DMS 273 (cell line): ENCODE measurements at regions not wholly inside any gene's neighbourhood (a gene's known extent, or its start where the extent isn't known, plus 50 kb on each side); places are given as distances from the start of the nearest gene placed in this dataset.
A peak's percentile ranks its signal among the peaks of the same experiment; 100 is the strongest.

Source experiments
- DNase-seq: peaks from one replicate; lab custom pipeline; 2025; ENCODE audit not compliant: unreplicated experiment; lab: John Stamatoyannopoulos, UW

DNA sequence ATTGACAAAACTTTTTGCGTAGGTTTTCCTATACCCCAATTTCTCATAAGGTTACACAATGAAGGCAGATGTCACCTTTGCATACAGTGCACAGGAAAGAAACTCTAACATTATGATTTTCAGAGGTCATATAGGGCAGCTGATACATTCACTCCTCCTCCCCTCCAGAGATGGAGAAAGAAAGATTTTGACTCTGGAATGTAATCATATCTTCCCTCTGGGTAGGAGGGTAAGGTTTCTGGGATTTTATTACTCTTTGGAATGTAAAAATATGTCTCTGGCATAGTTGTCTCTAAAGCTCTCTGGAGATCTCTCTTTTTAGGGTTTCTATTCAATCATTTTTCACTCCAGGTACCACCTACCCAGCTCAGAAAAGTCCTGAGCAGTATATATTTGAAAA lies 398.3 kb downstream of the GPD2 start:
- no peak for DNase-seq

DNA sequence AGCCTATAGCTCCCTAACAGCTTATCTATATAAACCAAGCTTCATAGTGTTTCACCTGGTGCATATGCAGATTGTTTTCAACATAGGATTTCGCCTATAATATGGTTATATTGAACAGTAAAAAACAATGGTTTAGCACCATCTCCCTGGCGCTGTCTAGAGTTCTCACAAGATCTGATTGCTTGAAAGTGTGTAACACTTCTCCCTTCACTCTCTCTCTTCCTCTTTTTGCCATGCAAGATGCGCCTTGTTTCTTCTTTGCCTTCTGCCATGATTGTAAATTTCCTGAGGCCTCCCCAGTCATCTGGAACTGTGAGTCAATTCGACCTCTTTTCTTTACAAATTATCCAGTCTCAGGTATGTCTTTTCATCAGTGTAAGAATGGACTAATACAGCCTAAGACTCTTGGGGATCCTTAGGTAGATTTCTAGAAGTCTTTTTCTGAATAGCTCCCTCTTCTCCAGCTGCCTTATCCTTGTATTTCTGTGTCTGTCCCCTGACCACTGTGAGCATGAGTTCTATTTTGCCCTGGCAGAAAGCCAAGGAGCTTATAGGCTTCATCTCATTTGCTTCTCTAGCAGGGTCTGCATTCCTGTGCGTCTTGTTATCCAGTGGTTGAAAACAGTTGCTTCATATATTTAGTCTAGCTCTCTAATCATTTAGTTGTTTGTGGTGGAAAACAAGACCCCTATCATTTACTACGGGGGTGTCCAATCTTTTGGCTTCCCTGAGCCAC lies 401.6 kb downstream of the GPD2 start:
- DNase-seq: peak; percentile 5

DNA sequence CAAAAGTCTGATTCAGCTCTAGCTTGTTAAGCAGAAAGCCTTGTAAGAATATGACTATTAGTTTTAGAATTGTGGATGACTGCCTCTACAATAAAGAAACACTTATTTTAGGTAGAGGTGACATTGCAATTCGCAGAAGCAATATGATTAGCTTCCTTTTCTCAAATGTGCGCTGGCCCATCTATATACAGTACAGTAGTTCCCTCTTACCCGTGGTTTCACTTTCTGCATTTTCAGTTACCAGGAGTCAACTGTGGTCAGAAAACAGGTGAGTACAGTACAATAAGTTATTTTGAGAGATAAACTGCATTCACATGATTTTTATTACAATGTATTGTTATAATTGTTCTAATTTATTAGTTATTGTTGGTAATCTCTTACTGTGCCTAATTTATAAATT lies 405.1 kb downstream of the GPD2 start:
- DNase-seq: no peak

DNA sequence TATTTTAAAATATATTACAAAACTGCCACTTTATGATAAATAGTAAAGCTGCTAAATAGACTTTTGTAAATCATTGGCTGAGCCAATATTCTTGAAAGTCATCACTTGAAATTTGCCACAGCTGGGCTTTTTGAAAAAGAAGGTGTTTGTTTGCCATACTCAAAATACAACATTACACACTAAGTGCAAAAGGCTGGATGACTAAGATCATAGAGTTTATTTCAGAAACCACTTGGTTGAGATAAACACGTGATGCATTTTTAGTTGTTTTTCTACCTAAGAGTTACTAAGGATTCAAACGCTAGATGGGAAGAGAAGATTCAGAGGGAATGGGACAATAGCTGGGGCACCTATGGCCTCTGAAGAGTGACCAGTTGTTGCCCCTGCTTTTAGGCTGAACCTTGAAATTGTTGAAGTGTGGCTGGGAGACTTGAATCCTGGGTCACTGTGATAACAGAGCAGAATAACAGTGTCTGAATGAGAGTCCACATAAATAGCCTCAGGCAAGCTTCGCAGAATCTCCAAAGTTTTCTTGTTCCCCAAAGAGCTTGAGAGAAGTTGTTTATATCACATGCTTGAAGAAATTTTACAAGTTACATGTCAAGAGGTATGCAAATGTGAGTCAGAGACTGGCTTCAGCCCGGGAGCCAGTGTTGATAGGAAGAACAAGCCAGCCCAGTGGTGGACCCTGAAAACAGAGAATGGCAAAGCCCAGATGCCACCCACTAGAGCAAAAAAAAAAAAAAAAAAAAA lies 409.8 kb downstream of the GPD2 start:
- no peak for DNase-seq

DNA sequence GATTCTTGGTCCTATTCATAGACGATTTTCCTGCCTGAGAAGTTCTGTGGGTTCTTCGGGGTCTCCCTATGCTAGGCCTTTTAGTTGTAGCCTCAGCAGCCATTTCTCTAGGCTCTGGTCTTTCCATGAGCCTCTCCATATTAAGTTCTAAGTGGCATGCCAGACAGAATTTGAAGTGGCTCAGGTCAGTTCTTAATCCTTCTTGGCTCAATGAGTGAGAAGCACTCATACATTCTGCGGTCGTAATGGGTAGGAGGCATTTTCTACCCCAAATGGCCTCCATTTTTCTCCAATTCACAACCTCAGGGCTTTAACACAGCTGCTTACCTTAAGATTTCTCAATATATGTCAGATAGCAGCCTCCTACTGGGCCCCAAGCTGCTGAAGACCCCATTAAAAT lies 405.3 kb upstream of the GALNT5 start:
- no peak for DNase-seq

DNA sequence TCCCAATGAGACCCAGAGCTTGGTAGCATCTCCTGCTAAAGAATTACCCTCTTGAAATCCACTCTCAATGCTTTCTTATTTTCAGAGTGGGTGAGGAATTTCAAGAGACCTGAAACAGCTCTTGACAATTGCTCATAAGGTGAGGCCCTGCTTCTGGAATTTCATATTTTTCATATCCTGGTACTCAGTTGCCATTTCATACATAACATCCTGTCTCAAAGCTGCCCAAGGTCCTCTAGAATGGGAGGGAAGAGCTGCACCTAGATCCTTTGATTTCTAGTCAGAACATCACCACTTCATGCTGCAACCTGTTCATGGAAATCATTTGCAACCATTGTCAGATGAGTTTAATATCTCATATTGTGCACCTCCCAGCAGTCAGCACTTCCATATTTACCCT lies 404.8 kb upstream of the GALNT5 start:
- DNase-seq: no peak

DNA sequence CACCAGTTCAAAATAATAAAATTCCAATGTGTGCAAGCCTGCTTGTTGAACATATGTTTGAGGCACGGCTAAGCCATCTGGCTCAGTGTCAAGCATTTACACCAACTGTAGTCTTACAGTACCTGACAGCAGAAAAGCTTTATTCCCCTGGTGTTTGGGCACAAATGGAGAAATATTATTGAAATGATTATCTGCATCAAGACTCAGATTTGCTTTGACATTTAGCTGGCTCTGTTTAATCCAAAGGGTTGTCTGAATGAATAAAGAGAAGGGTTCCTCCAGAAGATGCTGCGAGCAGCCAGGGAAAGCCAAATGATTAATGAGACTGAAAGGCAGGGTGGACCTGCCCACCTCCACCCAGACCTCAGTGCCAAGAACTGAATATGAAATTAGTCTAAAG lies 393.2 kb upstream of the GALNT5 start:
- peak; percentile 91 for DNase-seq

DNA sequence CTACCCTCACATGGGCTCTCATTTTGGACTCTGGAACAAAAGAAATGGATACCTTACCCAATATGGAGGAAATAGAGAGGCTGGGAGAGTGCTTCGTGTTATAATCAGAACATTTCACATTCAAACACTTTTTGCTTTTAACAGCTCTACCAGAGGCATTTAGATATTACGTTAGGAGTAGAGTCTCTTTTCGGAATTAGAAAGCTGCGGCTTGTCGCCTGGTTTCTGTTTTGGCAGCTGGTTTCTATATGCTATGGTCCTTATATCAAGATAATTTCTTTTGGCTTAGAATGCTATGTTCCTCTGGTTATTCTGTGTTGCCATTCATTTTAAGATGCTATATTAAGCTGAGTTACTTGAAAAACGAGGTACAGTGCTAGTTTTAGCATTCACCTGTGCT lies 392.8 kb upstream of the GALNT5 start:
- no peak for DNase-seq

DNA sequence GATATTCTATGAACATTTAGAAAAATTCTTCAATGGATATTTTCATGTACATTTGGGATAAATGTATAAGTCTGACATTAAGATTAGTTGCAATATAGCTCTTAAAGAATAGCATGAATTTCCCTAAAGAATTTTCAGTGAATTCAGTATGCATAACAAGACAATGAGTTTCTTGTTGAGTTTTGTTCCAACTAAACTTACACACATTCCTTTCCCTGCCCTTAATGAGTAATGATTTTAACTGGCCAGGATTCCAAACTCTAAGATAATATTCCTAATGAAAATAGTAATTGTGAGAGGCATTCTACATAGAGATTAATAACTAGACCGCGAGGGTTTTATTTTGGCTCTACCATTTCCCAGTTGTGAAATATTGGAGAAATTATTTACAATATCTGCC lies 390.3 kb upstream of the GALNT5 start:
- DNase-seq: no peak

DNA sequence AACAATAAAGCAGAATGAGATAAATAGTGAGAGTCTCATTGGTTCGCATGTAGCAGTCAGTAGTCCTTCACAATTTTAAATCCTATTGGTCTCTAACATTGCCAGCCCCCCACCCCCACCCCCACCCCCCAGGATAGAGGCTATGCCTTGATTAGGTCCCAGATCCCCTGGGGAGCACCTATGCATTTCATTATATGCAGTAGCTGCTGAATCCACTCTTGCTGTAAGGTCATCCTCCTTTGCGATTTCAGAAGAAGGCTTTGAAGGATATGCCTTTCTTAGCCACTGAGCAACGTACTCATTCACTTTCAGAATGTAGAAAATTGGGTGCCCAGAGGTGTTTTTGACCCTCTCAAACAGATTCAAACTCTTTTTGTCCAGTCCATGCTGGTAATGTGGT lies 382.8 kb upstream of the GALNT5 start:
- no peak for DNase-seq

DNA sequence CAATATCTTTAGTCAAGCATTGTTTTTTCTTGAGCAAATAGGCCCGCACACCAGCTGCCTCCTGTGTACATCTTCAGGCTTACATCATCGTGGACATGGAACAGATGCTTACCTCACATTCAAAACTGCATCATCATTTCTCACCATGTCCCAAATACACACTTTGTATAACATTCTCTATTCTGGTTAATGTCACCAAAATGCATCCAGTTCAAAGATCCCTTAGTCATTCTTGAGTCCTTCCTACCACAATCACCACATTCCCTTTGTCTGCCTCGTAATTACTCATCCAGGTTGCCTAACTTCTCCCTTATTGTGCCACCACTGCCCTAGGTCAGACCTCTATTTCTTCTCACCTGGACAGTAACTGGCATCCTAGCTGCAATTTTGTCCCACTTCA lies 373.7 kb upstream of the GALNT5 start:
- no peak for DNase-seq

DNA sequence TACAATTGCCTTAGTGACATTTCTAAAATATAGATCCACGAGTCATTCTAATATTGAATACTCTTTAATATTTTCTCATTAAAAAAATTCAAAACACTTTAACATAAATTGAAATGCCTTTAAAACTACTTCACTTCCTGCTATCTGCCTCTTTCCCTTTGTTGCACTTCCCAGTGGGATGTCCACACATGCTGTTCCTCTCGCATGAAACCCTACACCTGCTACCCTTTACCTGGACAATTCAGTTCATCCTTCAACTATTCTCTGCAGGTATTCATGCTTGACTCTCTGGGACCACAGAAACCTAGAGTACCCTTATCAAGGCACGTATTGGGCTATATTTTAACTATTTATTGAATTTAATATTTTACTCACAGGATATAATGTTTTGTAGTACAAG lies 373.3 kb upstream of the GALNT5 start:
- DNase-seq: no peak

DNA sequence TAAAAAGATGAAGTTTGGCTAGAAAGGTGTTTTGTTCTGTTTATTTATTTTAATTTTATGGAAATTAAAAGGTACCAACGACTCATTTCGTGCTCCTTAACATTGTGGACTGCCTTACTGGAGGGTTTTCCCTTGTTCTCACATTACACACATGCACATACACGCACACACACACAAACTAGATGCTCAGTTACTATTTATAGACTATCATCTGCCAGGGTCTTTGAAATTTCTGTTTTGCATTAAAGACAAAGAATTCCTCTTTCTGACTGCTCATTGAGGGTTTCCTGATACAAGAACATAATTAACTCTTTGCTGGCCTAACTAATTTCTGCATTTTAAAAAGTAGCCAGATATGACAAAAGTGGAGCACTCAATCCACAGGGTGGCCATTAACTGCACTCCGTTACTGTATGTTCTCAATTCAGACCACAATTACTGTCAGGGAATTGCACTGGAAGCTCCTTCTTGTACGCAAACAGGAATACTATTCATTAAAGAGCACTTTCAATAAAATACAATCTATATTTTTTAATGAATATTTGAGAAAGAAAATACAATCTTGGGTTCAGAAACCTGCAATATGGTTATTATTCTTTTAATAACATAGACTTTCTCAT lies 366.9 kb upstream of the GALNT5 start:
- peak; percentile 52 for DNase-seq

DNA sequence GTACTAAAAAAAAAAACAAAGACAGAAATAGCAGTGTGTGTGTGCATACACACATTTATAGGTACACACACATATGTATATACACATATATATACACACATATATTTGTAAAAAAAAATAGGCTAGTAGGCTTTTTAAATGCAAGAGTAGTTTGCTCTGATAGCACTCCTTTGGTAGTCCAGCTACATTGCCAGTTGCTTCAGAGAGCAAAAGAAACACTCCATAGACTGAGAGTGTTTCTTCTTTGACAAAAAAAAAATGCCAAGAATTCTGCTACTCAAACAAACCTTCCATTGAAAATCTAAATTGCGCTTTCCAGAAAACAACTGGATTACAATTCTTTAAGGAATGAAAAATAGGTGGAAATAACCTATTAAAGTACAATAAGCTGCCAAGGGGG lies 365.9 kb upstream of the GALNT5 start:
- peak; percentile 29 for DNase-seq

DNA sequence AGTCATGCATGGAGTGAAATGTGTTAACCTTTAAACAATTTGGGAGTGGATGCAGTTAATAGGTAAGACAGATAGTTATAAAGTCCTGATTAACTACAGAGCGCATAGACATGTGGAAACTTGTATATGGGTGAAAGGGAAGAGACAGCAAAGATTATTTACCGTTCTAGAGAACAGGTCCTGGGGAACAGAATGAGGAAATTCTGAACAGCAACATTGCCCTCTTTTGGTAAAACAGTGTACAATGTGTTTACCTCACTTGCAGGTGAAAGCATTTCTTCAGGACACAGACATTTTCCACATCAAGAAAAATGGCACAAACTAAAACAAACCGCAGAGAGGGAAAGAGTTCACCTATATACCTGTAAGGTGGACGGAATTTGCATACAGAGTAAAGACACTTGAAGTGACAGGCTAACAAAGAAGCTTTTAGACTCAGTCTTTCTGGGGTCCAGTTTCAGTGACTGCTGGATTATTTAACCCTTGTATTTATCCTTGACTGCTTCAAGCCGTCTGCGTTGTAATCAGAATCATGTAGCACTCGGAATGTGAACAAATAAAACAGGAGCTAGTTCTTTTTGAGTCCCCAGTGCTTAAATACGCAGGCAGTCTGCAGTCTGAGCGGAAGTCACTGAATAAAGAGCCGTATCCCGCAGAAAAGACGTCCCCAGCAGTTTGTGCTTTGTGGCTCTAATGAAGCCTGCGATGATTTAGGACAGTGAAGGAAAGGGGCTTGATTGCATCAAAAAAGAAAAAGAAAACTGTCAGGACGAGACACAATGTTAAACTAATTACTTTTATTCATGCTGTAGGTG lies 364.8 kb upstream of the GALNT5 start:
- peak; percentile 83 for DNase-seq

DNA sequence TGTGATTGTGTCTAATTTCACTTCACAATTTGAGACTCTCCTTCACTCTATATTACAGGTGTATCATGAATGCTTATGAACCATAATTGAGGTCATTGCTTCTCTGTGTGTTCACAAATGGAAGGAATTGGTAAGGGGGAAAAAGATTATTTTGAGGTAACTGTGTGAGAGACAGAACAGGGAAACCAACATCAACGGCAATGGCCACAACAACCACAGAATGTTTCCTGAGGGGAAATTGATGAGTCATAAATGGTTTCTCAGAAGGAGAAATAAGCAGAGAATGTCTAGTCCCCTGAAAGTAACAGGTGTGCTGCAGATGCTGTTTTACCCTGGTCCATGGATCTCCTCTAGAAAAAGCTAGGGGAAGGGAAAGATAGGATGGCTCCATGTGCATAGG lies 361.2 kb upstream of the GALNT5 start:
- no peak for DNase-seq

DNA sequence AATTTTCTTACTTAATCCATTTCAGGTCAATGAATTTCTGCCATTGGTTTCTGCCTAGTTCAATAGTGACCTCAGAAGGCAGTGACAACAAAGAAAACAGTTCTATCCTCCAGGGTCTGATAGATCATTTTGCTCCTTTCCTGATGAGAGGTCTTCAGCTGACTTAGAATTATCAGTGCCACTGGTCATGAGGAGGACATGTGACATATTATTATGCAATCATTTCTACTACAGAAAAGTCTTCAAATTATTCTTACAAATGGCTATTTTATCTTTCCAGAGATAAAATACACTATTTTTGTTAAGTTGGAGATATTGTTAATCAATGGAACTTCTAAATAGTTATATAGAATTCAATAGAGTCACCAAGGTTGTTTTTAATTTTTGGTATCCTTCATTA lies 360.0 kb upstream of the GALNT5 start:
- DNase-seq: no peak

DNA sequence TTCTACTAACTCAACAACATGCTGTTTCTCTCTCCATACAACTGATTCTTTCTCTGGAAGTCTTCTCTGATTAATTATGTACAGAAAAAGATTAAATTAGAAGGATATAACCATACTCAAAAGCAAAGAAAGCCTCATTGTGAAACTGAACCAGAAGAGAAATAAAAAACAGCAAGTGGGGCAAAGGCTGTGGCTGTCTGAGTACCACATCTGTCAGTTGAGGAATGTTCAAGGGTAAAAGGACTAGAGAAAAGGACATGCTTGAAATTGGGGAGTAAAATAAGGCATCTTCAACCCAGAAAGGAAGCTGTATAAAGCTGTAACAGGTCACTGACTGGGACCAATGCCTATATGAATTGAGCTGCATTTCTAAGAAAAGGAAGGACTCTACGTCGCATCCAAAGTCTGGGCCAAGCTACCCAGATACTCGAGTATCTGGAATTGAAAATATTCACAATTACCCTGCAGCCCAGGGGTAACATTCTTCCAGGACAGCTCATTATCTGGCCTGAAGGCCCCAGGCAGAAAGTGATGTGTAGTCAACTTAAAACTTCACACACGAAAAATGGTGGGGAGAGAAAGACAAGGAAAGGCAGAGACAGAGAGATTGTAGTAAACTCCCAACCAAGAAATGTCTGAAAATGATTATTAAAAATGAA lies 356.0 kb upstream of the GALNT5 start:
- DNase-seq: no peak

DNA sequence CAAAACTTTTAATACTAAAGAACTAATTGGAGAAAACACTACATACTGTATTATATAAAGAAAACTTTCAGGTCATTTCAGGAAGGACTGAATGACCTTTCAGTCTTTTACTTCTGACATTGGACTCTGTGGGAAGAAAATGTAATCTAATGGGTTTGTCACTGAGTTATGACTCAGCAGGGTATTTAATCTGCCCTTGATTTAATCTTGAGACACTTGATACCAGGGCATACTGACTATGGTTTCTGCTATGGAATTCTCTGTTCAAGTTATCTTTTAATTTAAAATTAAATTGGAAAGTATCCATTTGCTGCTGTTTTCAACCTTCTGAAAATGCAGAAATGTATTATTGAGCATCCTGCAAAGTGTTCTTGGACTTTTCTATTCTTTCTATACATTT lies 354.2 kb upstream of the GALNT5 start:
- peak; percentile 8 for DNase-seq

DNA sequence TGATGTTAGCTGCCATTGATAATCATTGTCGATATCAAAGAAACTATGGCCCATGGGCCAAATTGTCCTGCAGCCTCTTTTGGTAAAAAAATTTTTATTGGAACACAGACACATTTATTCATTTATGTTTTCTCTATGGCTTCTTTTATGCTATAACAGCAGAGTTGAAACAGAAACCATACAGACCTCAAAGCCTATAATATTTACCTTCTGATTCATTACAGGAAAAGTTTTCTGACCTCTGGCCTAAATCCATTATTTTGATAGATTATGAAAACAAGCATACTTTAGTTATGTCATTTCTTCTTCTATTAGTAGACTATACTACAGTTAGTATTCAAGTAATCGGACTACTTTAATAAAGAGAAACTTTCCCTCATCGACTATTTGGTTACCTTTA lies 349.7 kb upstream of the GALNT5 start:
- DNase-seq: no peak

DNA sequence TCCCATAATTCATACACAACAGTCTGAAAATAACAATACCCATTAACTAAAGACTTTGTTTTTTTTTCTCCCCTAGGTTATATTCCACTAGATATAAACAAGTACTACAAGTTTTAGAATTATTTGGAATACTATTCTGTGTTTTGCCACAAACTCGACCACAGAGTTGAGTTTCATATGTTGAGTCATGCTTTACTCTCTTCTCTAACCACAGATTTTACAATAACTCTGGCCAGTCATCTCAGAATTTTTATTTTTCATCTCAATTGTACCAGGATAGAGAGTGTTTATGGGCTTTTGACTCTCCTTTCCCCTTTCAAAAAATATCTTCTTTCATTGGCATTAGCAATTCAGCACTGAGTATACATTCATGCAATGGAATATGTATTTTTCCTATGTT lies 348.7 kb upstream of the GALNT5 start:
- no peak for DNase-seq
